ENCODE measurements at regions not wholly inside any gene's neighbourhood (a gene's known extent, or its start where the extent isn't known, plus 50 kb on each side); places are given as distances from the start of the nearest gene placed in this dataset.

- TF ChIP-seq POLR2A (IDR thresholded peaks at IDR 0.05; ENCODE audit: low read length) (no peak), GATA1 (IDR thresholded peaks at IDR 0.05; ENCODE audit: low read depth, low read length) (no peak)
- DNase-seq = no peak
These were observed 1009.1 kb upstream of the IGFBP7 start for GRCh38 chr4:58119298-58119697.

- DNase-seq = no peak
- TF ChIP-seq GATA1 (IDR thresholded peaks at IDR 0.05; ENCODE audit: low read depth, low read length) (no peak), POLR2A (IDR thresholded peaks at IDR 0.05; ENCODE audit: low read length) (no peak)
These were observed 1002.9 kb upstream of the IGFBP7 start for GRCh38 chr4:58113126-58113525.

GRCh38 chr4:58111818-58112217 lies 1001.6 kb upstream of the IGFBP7 start:
- TF ChIP-seq POLR2A (IDR thresholded peaks at IDR 0.05; ENCODE audit: low read length) (no peak), GATA1 (IDR thresholded peaks at IDR 0.05; ENCODE audit: low read depth, low read length) (no peak)
- DNase-seq = no peak

- no peak for DNase-seq
- no peak for TF ChIP-seq GATA1 (IDR thresholded peaks at IDR 0.05; ENCODE audit: low read depth, low read length)
- no peak for TF ChIP-seq POLR2A (IDR thresholded peaks at IDR 0.05; ENCODE audit: low read length)
These were observed 983.2 kb upstream of the IGFBP7 start for GRCh38 chr4:58093352-58093751.

- TF ChIP-seq POLR2A (IDR thresholded peaks at IDR 0.05; ENCODE audit: low read length) (no peak), GATA1 (IDR thresholded peaks at IDR 0.05; ENCODE audit: low read depth, low read length) (no peak)
- DNase-seq = no peak
These were observed 980.4 kb upstream of the IGFBP7 start for GRCh38 chr4:58090539-58090938.

- TF ChIP-seq POLR2A (IDR thresholded peaks at IDR 0.05; ENCODE audit: low read length) = no peak
- TF ChIP-seq GATA1 (IDR thresholded peaks at IDR 0.05; ENCODE audit: low read depth, low read length) = no peak
- DNase-seq = no peak
These were observed 971.2 kb upstream of the IGFBP7 start for GRCh38 chr4:58081356-58081755.

GRCh38 chr4:58075724-58076123 lies 965.5 kb upstream of the IGFBP7 start:
- DNase-seq = no peak
- TF ChIP-seq POLR2A (IDR thresholded peaks at IDR 0.05; ENCODE audit: low read length) = no peak

- no peak for DNase-seq
- no peak for TF ChIP-seq POLR2A (IDR thresholded peaks at IDR 0.05; ENCODE audit: low read length)
- no peak for TF ChIP-seq GATA1 (IDR thresholded peaks at IDR 0.05; ENCODE audit: low read depth, low read length)
These were observed 964.2 kb upstream of the IGFBP7 start for GRCh38 chr4:58074382-58074781.

GRCh38 chr4:58070726-58071125 lies 960.5 kb upstream of the IGFBP7 start:
- TF ChIP-seq POLR2A (IDR thresholded peaks at IDR 0.05; ENCODE audit: low read length) (no peak), GATA1 (IDR thresholded peaks at IDR 0.05; ENCODE audit: low read depth, low read length) (no peak)
- no peak for DNase-seq

GRCh38 chr4:58064653-58065052 lies 954.5 kb upstream of the IGFBP7 start:
- DNase-seq = no peak
- TF ChIP-seq POLR2A (IDR thresholded peaks at IDR 0.05; ENCODE audit: low read length) (no peak), GATA1 (IDR thresholded peaks at IDR 0.05; ENCODE audit: low read depth, low read length) (no peak)

- no peak for DNase-seq
- no peak for TF ChIP-seq GATA1 (IDR thresholded peaks at IDR 0.05; ENCODE audit: low read depth, low read length)
- no peak for TF ChIP-seq POLR2A (IDR thresholded peaks at IDR 0.05; ENCODE audit: low read length)
These were observed 953.4 kb upstream of the IGFBP7 start for GRCh38 chr4:58063404-58064160.

GRCh38 chr4:58061967-58062366 lies 951.8 kb upstream of the IGFBP7 start:
- no peak for TF ChIP-seq GATA1 (IDR thresholded peaks at IDR 0.05; ENCODE audit: low read depth, low read length)
- no peak for TF ChIP-seq POLR2A (IDR thresholded peaks at IDR 0.05; ENCODE audit: low read length)
- DNase-seq = no peak

- no peak for TF ChIP-seq POLR2A (IDR thresholded peaks at IDR 0.05; ENCODE audit: low read length)
- no peak for TF ChIP-seq GATA1 (IDR thresholded peaks at IDR 0.05; ENCODE audit: low read depth, low read length)
- no peak for DNase-seq
These were observed 940.3 kb upstream of the IGFBP7 start for GRCh38 chr4:58050439-58050838.

- TF ChIP-seq GATA1 (IDR thresholded peaks at IDR 0.05; ENCODE audit: low read depth, low read length) (no peak), POLR2A (IDR thresholded peaks at IDR 0.05; ENCODE audit: low read length) (no peak)
- DNase-seq = no peak
These were observed 938.3 kb upstream of the IGFBP7 start for GRCh38 chr4:58048491-58048890.

GRCh38 chr4:58042176-58042575 lies 932.0 kb upstream of the IGFBP7 start:
- no peak for TF ChIP-seq POLR2A (IDR thresholded peaks at IDR 0.05; ENCODE audit: low read length)
- no peak for TF ChIP-seq GATA1 (IDR thresholded peaks at IDR 0.05; ENCODE audit: low read depth, low read length)
- DNase-seq = no peak
